IMR-90 (cell line): ENCODE measurements at regions not wholly inside any gene's neighbourhood (a gene's known extent, or its start where the extent isn't known, plus 50 kb on each side); places are given as distances from the start of the nearest gene placed in this dataset.

Experiments used
- POLR2A ChIP-seq: IDR thresholded peaks from 2 replicates; pipeline ENCODE4 v1.6.1; 2012; ENCODE audit warnings: mild to moderate bottlenecking, low read depth, low read length
- TF ChIP-seq, protein P1 (sequence below): conservative IDR thresholded peaks from 2 replicates; pipeline ENCODE4 v1.5.1; 2012; ENCODE audit warnings: mild to moderate bottlenecking, low read depth, low read length, improper control_type of control experiment

GRCh38 chr13:59236944-59237343 is 926.8 kb downstream of the DIAPH3 start:
- TF ChIP-seq, protein P1, sequence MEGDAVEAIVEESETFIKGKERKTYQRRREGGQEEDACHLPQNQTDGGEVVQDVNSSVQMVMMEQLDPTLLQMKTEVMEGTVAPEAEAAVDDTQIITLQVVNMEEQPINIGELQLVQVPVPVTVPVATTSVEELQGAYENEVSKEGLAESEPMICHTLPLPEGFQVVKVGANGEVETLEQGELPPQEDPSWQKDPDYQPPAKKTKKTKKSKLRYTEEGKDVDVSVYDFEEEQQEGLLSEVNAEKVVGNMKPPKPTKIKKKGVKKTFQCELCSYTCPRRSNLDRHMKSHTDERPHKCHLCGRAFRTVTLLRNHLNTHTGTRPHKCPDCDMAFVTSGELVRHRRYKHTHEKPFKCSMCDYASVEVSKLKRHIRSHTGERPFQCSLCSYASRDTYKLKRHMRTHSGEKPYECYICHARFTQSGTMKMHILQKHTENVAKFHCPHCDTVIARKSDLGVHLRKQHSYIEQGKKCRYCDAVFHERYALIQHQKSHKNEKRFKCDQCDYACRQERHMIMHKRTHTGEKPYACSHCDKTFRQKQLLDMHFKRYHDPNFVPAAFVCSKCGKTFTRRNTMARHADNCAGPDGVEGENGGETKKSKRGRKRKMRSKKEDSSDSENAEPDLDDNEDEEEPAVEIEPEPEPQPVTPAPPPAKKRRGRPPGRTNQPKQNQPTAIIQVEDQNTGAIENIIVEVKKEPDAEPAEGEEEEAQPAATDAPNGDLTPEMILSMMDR, result no peak
- TF ChIP-seq POLR2A, result no peak
